ENCODE measurements at regions not wholly inside any gene's neighbourhood (a gene's known extent, or its start where the extent isn't known, plus 50 kb on each side); places are given as distances from the start of the nearest gene placed in this dataset.

- DNase-seq = no peak
Measured at GRCh38 chrX:130974323-130974722, 71.3 kb upstream of the ENOX2 start.

GRCh38 chrX:130975947-130976346 is 72.9 kb upstream of the ENOX2 start:
- peak; percentile 7 for DNase-seq

- DNase-seq = no peak
Measured at GRCh38 chrX:130981836-130982235, 76.3 kb upstream of the ARHGAP36 start.

- DNase-seq = no peak
Measured at GRCh38 chrX:130984782-130985181, 73.4 kb upstream of the ARHGAP36 start.

- DNase-seq = no peak
Measured at GRCh38 chrX:130987241-130987640, 70.9 kb upstream of the ARHGAP36 start.

GRCh38 chrX:130990723-130991122 is 67.4 kb upstream of the ARHGAP36 start:
- DNase-seq = no peak

- DNase-seq = no peak
Measured at GRCh38 chrX:130994671-130995070, 63.5 kb upstream of the ARHGAP36 start.

GRCh38 chrX:130995439-130995838 is 62.7 kb upstream of the ARHGAP36 start:
- no peak for DNase-seq

- DNase-seq = no peak
Measured at GRCh38 chrX:130997314-130997713, 60.8 kb upstream of the ARHGAP36 start.

- no peak for DNase-seq
Measured at GRCh38 chrX:130999360-130999759, 58.8 kb upstream of the ARHGAP36 start.

Data from NCI-H226 (cell line).